GM19452 (cell line): ENCODE measurements at regions not wholly inside any gene's neighbourhood (a gene's known extent, or its start where the extent isn't known, plus 50 kb on each side); places are given as distances from the start of the nearest gene placed in this dataset.

ENCODE experiments used
- ATAC-seq: cut with Tn5 transposase; IDR thresholded peaks from one replicate; pipeline ENCODE4 v1.9.1; 2021; ENCODE audit not compliant: unreplicated experiment

DNA sequence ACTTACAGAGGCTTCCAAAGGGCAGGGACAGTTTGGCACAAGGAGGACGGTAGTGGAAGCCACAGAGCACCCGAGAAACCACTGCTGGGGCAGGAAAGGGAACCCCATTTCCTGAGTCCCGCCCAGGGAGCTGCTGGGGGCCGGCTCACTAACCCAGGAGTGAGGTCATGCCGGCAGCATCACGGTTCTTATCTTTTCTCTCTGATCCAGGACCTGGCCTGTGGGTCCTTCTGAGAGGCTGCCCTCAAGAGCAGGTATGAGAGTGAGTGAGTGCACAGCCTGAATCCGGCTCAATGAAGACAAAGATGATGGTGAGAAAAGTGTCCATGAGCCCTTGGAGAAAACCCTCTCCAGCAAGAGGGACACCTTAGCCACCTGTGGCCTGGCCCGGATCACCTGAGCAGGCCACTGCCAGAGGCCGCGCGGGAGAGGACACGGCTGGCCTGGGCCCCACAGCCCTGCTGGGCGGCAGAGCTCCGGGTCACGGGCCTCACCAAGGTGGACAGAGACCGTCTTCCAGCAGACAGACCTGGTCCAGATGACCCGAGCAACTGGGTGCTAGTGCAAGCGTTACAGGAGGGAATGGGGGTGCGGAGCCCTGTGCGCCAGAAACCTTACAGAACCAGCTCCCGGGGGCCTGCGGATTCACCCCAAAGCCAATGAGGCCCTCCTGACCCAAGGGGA lies 94.9 kb downstream of the RIPK4 start:
- no peak for ATAC-seq

DNA sequence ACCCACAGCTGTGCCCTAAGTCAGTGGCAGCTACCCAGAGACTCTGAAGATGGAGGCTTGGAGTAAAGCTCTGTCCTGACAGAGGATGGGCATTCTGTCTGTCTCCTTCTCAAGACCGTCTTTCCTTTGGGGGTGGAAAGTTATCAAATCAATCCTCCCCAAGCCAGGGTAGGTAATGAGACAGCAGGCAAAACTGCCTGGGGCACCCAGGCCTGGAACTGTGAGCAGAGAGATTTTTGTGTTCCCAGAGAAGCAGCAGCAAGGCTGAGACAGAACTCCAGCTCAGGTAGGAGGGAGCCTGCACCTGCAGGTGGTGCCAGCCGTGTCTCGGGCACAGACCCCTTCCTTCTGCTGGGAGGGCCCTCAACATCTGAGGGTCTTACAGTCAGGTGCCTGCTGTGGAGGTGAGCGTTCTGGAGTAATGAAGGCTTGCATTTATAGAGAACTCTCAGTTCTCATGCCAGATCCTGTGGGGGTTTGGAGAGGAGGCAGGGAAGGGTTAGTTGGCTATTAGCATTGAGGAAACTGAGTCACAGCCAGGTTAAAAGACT lies 95.6 kb downstream of the RIPK4 start:
- ATAC-seq: no peak

- no peak for ATAC-seq
Measured at GRCh38 chr21:41670056-41670805, 96.6 kb downstream of the RIPK4 start.

DNA sequence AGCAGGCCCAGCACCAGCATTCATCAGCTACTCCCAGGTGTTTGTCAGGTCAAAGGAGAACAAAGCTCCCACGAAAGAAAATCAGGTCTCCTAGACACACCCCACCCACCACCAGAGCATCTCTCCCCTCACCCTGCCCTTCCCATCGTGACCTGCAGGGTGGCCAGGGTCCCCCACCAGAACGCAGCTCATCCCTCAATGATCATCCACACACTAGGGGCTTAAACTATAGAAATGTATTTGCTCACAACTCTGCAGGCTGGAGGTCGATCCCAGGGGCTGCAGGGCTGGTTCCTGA lies 97.4 kb downstream of the RIPK4 start:
- no peak for ATAC-seq

DNA sequence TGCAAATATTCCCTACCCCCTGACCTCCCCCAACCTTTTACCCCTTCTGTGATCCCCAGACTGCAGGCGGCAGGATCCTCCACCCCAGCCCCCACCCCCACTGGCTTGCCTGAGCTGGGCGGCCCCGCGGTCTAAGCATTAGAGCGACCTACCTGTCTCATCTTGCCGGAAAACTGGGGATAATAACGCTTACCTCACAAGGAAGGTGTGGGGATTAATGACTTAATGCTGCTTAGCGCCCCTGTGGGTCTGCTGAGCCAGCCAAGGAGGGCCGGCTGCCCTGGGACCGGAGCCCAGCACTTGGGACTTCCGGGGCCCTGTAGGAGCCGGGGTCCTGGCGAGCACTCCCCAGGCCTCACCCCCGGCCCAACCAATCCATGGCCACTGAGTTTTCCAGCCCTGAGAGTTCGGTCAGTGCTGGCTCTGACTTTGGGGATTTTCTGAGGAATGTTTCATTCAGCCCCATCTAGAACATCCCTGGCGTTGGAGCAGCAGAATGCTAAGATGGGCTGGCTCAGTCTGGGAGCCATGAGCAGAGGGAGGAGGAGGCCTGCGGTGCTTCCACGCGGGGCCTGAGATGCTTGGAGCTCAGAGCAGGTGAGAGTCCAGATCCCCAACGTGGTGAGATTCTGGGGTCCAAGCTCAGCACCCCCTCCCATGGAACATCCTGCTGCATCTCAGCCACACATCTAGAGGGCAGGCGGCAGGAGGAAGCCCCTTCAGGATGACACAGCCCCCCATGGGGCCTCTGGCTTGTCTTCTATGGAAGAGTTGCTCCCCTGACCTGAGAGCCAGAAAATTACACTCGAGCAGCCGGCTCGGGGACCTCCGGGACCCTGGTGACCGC lies 97.9 kb downstream of the RIPK4 start:
- no peak for ATAC-seq

GRCh38 chr21:41668051-41668541 lies 98.8 kb downstream of the RIPK4 start:
- ATAC-seq: no peak

DNA sequence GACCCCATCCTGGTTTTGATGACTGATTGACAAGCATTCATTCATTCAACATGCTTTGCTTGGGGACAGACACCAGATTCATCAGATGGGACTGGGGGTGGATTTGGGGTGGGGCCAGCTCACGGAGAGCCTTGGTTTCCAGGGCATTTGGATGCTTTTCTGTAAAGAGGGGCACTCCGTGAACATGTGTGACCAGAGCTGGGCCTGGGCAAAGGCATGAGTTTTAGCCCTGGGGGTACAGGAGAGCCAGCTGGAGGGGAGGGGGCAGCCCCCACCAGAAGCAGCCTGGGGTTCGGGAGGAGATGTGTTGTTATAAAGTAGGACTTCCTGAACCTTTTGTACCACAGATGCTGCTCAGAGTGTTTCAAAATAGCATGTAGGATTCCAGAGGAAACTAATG lies 99.7 kb downstream of the RIPK4 start:
- ATAC-seq: no peak

- no peak for ATAC-seq
Measured at GRCh38 chr21:41666641-41667081, 100.2 kb downstream of the RIPK4 start.

DNA sequence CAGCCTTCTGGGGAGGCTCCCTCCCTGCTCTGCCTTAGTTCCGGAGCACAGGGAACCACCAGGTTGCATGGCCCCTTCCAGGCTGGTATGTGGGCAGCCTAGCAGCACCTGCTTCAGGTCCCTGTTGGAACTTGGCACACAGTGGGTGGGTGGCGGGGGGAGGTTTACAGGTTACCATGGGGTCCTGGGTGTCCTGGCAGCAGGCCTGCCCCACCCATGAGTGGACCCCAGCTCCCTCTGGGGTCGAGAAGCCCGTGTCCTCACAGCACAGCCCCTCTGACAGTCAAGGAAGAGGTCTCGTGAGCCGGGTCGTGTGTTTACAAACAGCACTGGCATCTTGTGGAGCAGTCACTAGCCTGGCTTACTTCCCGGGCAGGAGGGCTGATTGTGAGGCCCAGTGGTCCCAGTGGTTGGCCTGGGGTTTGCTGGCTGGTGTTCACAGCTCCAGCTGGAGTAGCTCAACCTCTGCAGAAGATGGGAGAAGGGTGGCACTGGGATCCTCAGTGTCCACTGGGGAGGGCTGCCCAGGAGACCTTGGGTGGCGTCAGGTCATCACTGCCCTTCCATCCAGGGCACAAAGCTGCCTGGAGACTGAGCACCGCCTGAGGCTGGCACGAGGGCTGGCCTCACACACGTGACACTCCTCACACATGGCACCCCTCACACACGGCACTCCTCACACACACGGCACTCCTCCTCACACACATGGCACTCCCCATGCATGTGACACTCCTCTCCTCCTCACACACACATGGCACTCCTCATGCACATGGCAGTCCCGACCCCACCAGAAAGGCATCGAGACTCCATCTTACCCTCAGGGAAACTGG lies 100.9 kb downstream of the RIPK4 start:
- no peak for ATAC-seq

DNA sequence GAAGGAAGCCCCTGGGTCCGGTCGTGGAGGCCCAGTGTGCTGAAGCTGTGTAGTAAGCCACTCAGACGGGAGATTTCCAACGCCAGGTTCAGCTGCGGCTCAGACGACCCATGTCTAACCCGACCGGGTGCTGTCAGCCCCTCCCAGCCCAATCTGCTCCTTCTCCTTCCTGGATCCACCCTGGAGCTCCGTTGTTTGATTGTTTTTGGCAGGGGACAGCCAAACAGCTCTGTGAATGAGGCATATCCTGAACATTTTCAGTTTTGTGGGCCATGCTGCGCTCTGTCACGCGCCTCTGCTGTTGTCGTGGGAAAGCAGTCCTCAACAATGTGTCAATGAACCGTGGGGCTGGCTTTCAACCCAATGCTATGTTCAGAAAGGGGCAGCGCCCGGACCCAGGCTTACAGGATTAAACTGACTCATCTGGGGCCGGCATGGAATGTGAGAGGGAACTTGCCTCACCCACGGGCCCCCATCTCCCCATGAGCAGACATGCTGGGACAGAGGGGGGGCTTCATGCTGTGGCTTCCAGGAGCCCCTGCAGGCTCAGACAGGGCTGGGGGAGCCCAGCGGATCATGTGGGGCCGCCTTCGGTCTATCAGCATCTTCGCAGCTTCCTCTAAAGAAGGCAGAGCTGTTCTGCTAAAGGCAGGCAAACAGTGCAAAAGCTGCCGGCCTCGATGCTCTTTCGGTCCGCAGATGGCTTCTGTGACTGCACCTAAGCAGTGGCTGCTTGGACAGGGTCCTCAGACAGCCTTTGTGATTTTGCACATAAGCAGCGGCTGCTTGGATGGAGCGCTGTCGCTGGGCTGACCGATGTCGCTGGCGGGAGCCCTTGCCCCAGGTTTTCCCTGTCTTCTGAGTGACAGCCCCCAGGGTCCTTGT lies 101.7 kb downstream of the RIPK4 start:
- no peak for ATAC-seq

- no peak for ATAC-seq
Measured at GRCh38 chr21:41663805-41664788, 102.8 kb downstream of the RIPK4 start.

DNA sequence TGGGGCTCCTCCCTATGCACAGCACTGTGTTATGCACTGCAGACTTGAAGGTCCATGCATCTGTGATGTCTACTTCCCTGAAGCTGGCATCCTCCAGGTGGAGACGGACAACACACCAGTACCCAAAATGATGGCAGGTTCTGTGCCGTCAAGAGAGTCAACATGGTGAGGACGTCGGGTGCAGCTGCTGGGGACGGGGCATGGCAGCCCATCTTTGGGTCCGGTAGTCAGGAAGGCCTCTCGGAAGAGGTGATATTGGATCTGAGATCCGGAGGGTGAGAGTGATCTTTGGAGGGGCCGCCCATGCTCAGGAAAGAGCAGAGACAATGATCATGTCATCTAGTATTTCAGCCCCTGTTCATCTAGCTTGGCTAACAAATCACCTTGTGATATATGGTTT lies 104.1 kb downstream of the RIPK4 start:
- no peak for ATAC-seq

- no peak for ATAC-seq
Measured at GRCh38 chr21:41662161-41662560, 104.7 kb downstream of the RIPK4 start.

- ATAC-seq: no peak
Measured at GRCh38 chr21:41660748-41661147, 106.1 kb downstream of the RIPK4 start.

DNA sequence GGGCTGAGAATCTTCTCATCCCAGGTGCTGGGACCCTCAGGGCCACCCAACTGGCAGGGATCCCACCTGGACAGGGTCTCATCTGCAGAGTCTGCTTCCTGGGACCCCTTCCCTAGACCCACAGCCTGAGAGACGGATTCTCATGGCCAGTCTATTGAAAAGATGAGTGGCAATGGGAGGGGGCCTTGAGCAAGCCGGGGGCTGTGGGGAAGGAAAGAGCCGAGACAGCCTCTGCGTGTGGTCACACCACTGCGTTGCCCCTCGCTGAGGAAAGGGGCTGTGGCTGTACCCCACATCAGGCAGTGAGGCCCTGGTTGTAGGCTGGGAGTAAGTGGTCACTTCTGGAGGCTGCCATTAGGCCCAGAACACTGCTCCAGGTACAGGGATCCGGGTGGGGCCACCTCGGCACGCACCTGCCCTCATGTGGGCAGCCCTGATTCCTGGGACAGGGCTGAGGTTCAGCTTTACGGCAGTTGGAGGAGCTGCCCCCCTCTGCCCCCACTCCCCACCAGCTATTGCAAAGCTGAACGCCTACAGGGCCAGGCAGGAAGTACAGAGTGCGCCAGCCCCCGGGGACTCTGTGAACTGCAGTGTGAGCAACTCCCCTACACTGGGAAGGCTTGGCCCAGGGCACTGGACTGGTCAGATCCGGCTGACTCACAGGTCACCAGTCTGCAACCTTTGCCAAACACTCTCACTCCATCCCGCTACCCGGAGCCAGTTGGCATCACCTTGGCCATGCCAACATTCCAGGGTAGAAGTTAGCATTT lies 106.9 kb downstream of the RIPK4 start:
- no peak for ATAC-seq

GRCh38 chr21:41656946-41657525 lies 109.8 kb downstream of the RIPK4 start:
- no peak for ATAC-seq

DNA sequence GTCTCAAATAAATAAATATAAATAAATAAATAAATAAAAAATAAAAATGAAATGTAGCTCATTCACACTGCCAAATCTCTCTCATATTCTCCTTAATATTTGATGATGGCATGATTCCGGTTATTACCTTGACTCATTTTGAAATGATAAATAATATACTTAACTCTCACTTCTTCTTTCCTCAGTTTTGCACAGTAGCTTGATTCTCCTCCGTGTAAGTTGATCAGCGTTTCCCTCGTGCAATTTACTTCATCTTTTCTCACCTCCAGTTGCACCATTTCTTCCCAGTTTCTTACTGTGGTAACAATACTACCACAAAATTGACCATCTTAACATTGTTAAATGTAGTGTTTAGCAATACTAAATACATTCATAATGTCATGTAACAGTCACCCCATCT lies 111.6 kb downstream of the RIPK4 start:
- no peak for ATAC-seq
